Keratinocyte (primary cell): ENCODE measurements at regions not wholly inside any gene's neighbourhood (a gene's known extent, or its start where the extent isn't known, plus 50 kb on each side); places are given as distances from the start of the nearest gene placed in this dataset.

Experiments used
- DNase-seq: peaks from one replicate; pipeline ENCODE4 v3.0.0-alpha.2; 2011; ENCODE audit warnings: low read depth, missing footprints, low spot score
- FAIRE-seq: peaks from 2 replicates; lab custom pipeline; 2011; peaks lifted over from hg19 to GRCh38; lab: Jason Lieb, UNC
- H2AFZ ChIP-seq: 2 replicates; pipeline ENCODE4 v1.6.0; 2012; ENCODE audit warnings: low read length, control low read depth, inconsistent platforms; ENCODE audit not compliant: control insufficient read depth
- H3K27ac ChIP-seq: 2 replicates; pipeline ENCODE4 v1.5.1; 2011; ENCODE audit warnings: low read length; ENCODE audit not compliant: control insufficient read depth, insufficient read depth
- H3K27me3 ChIP-seq: 3 replicates; pipeline ENCODE4 v1.6.0; 2011; ENCODE audit warnings: low read length; ENCODE audit not compliant: control insufficient read depth, insufficient read depth; ENCODE audit errors: extremely low read depth
- H3K36me3 ChIP-seq, 2 experiments: 2 replicates in 1 of 2; 3 replicates in 1 of 2; pipeline ENCODE4 v1.5.1; 2011; ENCODE audit warnings: low read length in 2 of 2, mild to moderate bottlenecking in 1 of 2; ENCODE audit not compliant: control insufficient read depth in 2 of 2, insufficient read depth in 2 of 2; ENCODE audit errors: extremely low read depth in 1 of 2
- H3K4me1 ChIP-seq: 3 replicates; pipeline ENCODE4 v1.5.1; 2011; ENCODE audit warnings: low read length; ENCODE audit not compliant: control insufficient read depth, insufficient read depth; ENCODE audit errors: extremely low read depth
- H3K4me2 ChIP-seq: 3 replicates; pipeline ENCODE4 v1.6.0; 2011; ENCODE audit warnings: low read depth, low read length; ENCODE audit not compliant: control insufficient read depth, insufficient read depth; ENCODE audit errors: extremely low read depth
- H3K4me3 ChIP-seq, 3 experiments: fragments of 200-600 bp in 1 of 3; sonication (generic) in 1 of 3; 2 replicates in 2 of 3; 3 replicates in 1 of 3; pipeline ENCODE4 v1.5.1; 2011 to 2016; ENCODE audit warnings: low read length in 3 of 3, mild to moderate bottlenecking in 3 of 3, control low read depth in 2 of 3, inconsistent platforms in 1 of 3, low read depth in 1 of 3, mixed read lengths in 1 of 3, mixed run types in 1 of 3, moderate library complexity in 1 of 3; ENCODE audit not compliant: control insufficient read depth in 2 of 3, insufficient read depth in 2 of 3; ENCODE audit errors: extremely low read depth in 1 of 3
- H3K79me2 ChIP-seq: 2 replicates; pipeline ENCODE4 v1.6.0; 2012; ENCODE audit warnings: low read length; ENCODE audit not compliant: control insufficient read depth, insufficient read depth
- H3K9ac ChIP-seq: 3 replicates; pipeline ENCODE4 v1.6.0; 2011; ENCODE audit warnings: low read length; ENCODE audit not compliant: control insufficient read depth, insufficient read depth; ENCODE audit errors: extremely low read depth
- H3K9me1 ChIP-seq: 3 replicates; pipeline ENCODE4 v1.6.0; 2011; ENCODE audit warnings: low read length; ENCODE audit not compliant: control insufficient read depth, insufficient read depth; ENCODE audit errors: extremely low read depth
- H3K9me3 ChIP-seq: 2 replicates; pipeline ENCODE4 v1.5.1; 2012; ENCODE audit warnings: low read depth, low read length; ENCODE audit not compliant: control insufficient read depth
- H4K20me1 ChIP-seq: 3 replicates; pipeline ENCODE4 v1.6.0; 2011; ENCODE audit warnings: low read length; ENCODE audit not compliant: control insufficient read depth, insufficient read depth; ENCODE audit errors: extremely low read depth
- EZH2 ChIP-seq: IDR thresholded peaks from one replicate; pipeline ENCODE4 v1.6.1; 2012; ENCODE audit warnings: inconsistent platforms, mild to moderate bottlenecking, low read length, moderate library complexity
- dilution Hi-C: fragments of 300-500 bp; cut with MboI; formaldehyde crosslinking; loops from one replicate; pipeline ENCODE4 v1.7.0; 2020; ENCODE audit warnings: low sequenced_read_pairs; ENCODE audit not compliant: extremely low pct_ligation_motif_present
- TF ChIP-seq, protein P1 (sequence below), 3 experiments: IDR thresholded peaks in 1 of 3; conservative IDR thresholded peaks in 1 of 3; optimal IDR thresholded peaks in 1 of 3; 2 replicates in 2 of 3; 3 replicates in 1 of 3; pipeline versions ENCODE3 to v1.5.1; 2011; ENCODE audit warnings: low read length in 3 of 3, mild to moderate bottlenecking in 3 of 3, moderate library complexity in 2 of 3, control low read depth in 1 of 3, inconsistent platforms in 1 of 3; ENCODE audit not compliant: insufficient read depth in 2 of 3; ENCODE audit errors: extremely low read depth in 1 of 3

DNA sequence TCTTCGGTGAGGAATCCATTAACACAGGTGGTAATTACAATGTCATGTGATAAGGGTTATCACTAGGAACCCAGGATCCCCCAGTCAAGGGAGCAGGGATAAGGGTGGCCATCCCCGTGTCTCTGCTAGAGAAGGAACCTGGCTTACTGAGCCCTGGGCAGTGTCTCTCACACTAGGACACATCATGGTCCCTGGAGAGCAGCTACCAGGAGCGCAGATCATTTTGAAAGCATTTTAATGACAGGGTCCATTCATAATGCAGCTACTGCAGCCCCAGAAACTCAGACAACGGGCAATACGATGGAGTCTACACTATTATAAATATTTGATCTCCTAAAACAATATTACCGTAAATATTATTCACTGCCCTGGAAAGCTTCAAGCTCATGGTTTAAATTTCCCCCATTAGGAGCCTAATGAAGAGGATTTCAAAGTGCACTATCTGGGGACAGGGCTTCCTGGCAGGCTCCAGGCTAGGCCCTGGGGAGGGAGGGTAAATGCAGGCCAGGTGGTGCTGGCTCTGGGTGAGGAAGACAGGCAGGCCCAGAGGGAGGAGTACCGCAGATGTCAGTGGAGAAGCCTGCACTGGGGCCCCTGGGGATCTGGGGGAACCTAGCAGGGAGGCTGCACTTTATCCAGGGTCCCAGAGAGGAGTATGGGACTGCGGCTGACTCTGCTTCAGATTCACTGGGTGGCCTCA lies 52.6 kb upstream of the LOXL4 start:
- H3K27me3 ChIP-seq: no peaks in the 10 kb centered on the region

DNA sequence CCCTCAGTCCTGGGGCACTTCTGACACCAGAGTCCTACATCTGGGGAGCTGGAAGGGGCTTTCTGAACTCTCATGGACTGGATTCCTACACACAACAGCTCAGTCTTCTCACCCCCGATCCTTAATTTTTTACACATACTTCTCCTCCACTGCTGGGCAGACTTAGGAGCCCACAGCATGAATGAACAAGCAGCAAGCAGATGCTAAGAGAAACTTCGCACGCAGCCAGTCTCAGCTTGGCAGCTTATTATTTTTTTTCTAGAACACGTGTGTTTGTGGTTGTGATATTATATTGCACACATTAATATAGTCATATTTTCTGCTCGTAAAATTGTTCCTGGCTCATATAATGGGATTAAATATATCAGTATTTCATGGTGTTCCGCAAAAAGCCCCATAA lies 50.9 kb upstream of the LOXL4 start:
- no peak overlapping the region for H3K9ac ChIP-seq
- no peaks in the 10 kb centered on the region for H3K9me3 ChIP-seq
- TF ChIP-seq EZH2: no peak
- TF ChIP-seq, protein P1, sequence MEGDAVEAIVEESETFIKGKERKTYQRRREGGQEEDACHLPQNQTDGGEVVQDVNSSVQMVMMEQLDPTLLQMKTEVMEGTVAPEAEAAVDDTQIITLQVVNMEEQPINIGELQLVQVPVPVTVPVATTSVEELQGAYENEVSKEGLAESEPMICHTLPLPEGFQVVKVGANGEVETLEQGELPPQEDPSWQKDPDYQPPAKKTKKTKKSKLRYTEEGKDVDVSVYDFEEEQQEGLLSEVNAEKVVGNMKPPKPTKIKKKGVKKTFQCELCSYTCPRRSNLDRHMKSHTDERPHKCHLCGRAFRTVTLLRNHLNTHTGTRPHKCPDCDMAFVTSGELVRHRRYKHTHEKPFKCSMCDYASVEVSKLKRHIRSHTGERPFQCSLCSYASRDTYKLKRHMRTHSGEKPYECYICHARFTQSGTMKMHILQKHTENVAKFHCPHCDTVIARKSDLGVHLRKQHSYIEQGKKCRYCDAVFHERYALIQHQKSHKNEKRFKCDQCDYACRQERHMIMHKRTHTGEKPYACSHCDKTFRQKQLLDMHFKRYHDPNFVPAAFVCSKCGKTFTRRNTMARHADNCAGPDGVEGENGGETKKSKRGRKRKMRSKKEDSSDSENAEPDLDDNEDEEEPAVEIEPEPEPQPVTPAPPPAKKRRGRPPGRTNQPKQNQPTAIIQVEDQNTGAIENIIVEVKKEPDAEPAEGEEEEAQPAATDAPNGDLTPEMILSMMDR (optimal IDR thresholded peaks at IDR 0.05 in 1 of 3, IDR thresholded peaks at IDR 0.05 in 1 of 3, conservative IDR thresholded peaks at IDR 0.05 in 1 of 3; ENCODE audit: extremely low read depth in 1 of 3, insufficient read depth in 2 of 3, low read length in 3 of 3): no peak
- H3K4me2 ChIP-seq: no peak overlapping the region
- H3K9me1 ChIP-seq: no peaks in the 10 kb centered on the region
- DNase-seq (no peak), FAIRE-seq (no peak)
- no peaks in the 10 kb centered on the region for H3K27me3 ChIP-seq
- no peaks in the 10 kb centered on the region for H3K79me2 ChIP-seq
- no peak overlapping the region for H3K4me3 ChIP-seq
- no peak overlapping the region for H3K27ac ChIP-seq
- H2AFZ ChIP-seq: peak overlapping the region; percentile 67
- no peaks in the 10 kb centered on the region for H4K20me1 ChIP-seq
- dilution Hi-C loops: no loop called here
- H3K4me1 ChIP-seq: peaks cover 19% of the 10 kb centered on the region
- no peaks in the 10 kb centered on the region for H3K36me3 ChIP-seq

More for the DNA sequence above, 52.6 kb upstream of the LOXL4 start:
- dilution Hi-C loops: no loop called here
- Histone ChIP-seq H3K9me3 (no peaks in the 10 kb centered on the region), H3K79me2 (no peaks in the 10 kb centered on the region), H3K4me2 (no peak overlapping the region), H3K9ac (no peak overlapping the region), H3K27ac (no peak overlapping the region), H2AFZ (no peak overlapping the region), H3K36me3 (no peaks in the 10 kb centered on the region), H3K4me1 (peaks cover 16% of the 10 kb centered on the region), H3K9me1 (no peaks in the 10 kb centered on the region), H4K20me1 (no peaks in the 10 kb centered on the region), H3K4me3 (no peak overlapping the region)
- no peak for DNase-seq
- FAIRE-seq: no peak
- TF ChIP-seq EZH2: no peak
- TF ChIP-seq, protein P1 (optimal IDR thresholded peaks at IDR 0.05 in 1 of 3, IDR thresholded peaks at IDR 0.05 in 1 of 3, conservative IDR thresholded peaks at IDR 0.05 in 1 of 3; ENCODE audit: extremely low read depth in 1 of 3, insufficient read depth in 2 of 3, low read length in 3 of 3): no peak
